ENCODE measurements at regions not wholly inside any gene's neighbourhood (a gene's known extent, or its start where the extent isn't known, plus 50 kb on each side); places are given as distances from the start of the nearest gene placed in this dataset.
"Not testable (repeated sequence)": the region's sequence is repeated elsewhere in the genome, so short reads cannot be mapped to it uniquely, and the experiment has no call there.

DNA sequence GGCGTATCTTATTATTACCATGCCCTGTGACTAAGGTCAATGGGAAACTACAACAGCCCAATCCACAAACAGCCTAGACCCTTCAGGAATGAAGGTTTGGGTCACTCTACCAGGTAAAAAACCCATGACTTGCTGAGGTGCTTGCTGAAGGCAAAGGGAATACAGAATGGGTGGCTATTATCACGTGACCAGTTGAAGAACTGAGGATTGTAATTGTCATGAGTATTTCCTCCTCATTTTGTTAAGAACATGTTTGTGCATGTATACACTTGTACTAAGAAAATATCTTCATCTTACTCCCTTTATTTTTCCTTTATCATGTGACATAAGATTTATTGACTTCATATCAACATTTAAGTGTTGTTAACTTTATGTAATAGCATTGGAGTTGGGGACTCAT, 729.2 kb upstream of the SEMA6D start:
- H3K4me1 ChIP-seq (ENCODE audit: control insufficient read depth, insufficient read depth, low read length, poor library complexity, severe bottlenecking); DNase-seq; H3K36me3 ChIP-seq (ENCODE audit: control insufficient read depth, insufficient read depth, low read length); H3K4me3 ChIP-seq (ENCODE audit: insufficient read depth, low read depth, low read length, poor library complexity, severe bottlenecking); H3K27me3 ChIP-seq (replicated peaks; ENCODE audit: control insufficient read depth, insufficient read depth, low read length, poor library complexity, severe bottlenecking); H3K9me3 ChIP-seq (ENCODE audit: control insufficient read depth, low read length); H3K27ac ChIP-seq (ENCODE audit: insufficient read depth, low read length, poor library complexity, severe bottlenecking): not testable (repeated sequence)

DNA sequence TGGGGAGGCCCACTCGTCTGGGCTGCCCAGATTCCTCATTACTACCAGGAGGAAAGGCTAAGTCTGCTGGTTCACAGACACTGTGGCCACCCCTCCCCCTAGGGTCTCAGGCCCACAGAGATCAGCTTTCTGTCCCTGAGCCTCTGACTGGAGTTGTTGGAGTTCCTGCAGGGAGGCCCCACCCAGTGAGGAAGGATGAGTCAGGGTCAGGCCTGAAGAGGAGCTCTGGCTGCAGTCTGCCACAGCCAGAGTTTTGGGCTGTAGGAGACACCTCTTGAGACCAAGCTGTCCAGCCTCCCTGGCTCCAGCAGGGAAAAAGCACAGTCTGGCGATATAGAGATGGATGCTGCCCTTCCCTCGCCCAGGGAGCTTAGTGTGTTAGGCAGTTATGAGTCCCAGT, 720.9 kb upstream of the SEMA6D start:
- H3K36me3 ChIP-seq (ENCODE audit: control insufficient read depth, insufficient read depth, low read length), result no peaks in the 10 kb centered on the region
- no peak overlapping the region for H3K27ac ChIP-seq (ENCODE audit: insufficient read depth, low read length, poor library complexity, severe bottlenecking)
- H3K27me3 ChIP-seq (replicated peaks; ENCODE audit: control insufficient read depth, insufficient read depth, low read length, poor library complexity, severe bottlenecking), result no peaks in the 10 kb centered on the region
- no peaks in the 10 kb centered on the region for H3K9me3 ChIP-seq (ENCODE audit: control insufficient read depth, low read length)
- no peak overlapping the region for H3K4me3 ChIP-seq (ENCODE audit: insufficient read depth, low read depth, low read length, poor library complexity, severe bottlenecking)
- DNase-seq, result no peak
- no peaks in the 10 kb centered on the region for H3K4me1 ChIP-seq (ENCODE audit: control insufficient read depth, insufficient read depth, low read length, poor library complexity, severe bottlenecking)

DNA sequence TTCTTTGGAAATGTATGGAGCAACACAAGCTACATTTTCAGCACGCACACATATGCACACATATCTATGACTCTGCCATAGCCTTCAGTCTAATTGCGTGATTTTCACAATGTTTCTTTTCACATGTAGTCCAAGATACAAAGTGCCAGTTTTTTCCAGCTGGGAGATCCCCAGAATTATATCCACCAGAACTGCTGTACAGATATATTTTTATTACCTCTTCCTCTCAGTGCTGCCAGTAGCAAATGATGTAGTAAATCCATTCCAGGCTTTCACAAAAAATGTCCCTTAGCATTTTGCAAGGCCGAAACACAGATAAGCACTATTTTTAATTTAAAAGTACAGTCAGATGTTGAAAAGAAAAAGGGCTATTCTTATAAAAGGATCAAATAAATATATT, 719.8 kb upstream of the SEMA6D start:
- DNase-seq, result no peak
- H3K4me1 ChIP-seq (ENCODE audit: control insufficient read depth, insufficient read depth, low read length, poor library complexity, severe bottlenecking), result no peaks in the 10 kb centered on the region
- H3K27ac ChIP-seq (ENCODE audit: insufficient read depth, low read length, poor library complexity, severe bottlenecking), result no peak overlapping the region
- no peaks in the 10 kb centered on the region for H3K36me3 ChIP-seq (ENCODE audit: control insufficient read depth, insufficient read depth, low read length)
- no peak overlapping the region for H3K4me3 ChIP-seq (ENCODE audit: insufficient read depth, low read depth, low read length, poor library complexity, severe bottlenecking)
- no peaks in the 10 kb centered on the region for H3K9me3 ChIP-seq (ENCODE audit: control insufficient read depth, low read length)
- H3K27me3 ChIP-seq (replicated peaks; ENCODE audit: control insufficient read depth, insufficient read depth, low read length, poor library complexity, severe bottlenecking), result no peaks in the 10 kb centered on the region

DNA sequence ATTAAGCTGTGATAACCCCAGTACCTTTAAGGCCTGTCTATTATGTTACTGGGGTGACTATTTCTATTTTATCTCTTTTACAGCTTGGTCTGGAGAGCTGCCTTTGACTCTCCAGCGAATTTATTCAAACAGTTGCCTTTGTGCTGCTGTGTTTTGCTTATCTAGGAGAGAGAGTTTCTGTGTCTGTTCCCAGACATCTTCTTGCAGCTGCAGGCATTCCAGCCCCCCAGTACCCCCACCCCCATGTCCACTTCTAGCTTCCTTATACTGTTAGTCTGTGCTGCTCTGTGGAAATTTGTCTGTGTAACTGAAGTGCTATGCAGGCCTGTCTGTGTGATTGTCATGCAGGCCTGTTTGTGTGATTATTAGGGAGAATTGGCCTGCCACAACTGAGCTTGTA, 713.7 kb upstream of the SEMA6D start:
- Histone ChIP-seq H3K4me1 (ENCODE audit: control insufficient read depth, insufficient read depth, low read length, poor library complexity, severe bottlenecking) (no peaks in the 10 kb centered on the region), H3K27me3 (replicated peaks; ENCODE audit: control insufficient read depth, insufficient read depth, low read length, poor library complexity, severe bottlenecking) (no peaks in the 10 kb centered on the region), H3K36me3 (ENCODE audit: control insufficient read depth, insufficient read depth, low read length) (no peaks in the 10 kb centered on the region), H3K4me3 (ENCODE audit: insufficient read depth, low read depth, low read length, poor library complexity, severe bottlenecking) (no peak overlapping the region), H3K9me3 (ENCODE audit: control insufficient read depth, low read length) (no peaks in the 10 kb centered on the region), H3K27ac (ENCODE audit: insufficient read depth, low read length, poor library complexity, severe bottlenecking) (no peak overlapping the region)
- DNase-seq, result no peak

DNA sequence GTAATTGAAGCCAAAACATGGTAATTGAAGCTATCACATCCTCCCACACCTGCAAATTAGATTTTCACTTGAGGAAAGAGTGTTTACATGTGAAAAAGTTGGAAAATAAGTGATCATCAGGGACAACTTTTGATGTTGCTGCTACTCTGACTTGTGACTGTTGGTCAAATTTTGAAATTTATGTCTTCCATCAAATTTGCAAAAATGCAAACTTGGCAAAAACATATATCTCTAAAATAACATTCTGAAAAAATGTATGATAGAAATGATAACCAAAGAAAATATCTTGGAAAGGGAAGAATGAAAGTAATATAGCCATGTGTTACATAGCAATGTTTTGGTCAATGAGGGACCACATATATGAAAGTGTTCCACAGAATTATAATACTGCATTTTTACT, 703.9 kb upstream of the SEMA6D start:
- Histone ChIP-seq H3K4me3 (ENCODE audit: insufficient read depth, low read depth, low read length, poor library complexity, severe bottlenecking) (no peak overlapping the region), H3K27ac (ENCODE audit: insufficient read depth, low read length, poor library complexity, severe bottlenecking) (no peak overlapping the region)

DNA sequence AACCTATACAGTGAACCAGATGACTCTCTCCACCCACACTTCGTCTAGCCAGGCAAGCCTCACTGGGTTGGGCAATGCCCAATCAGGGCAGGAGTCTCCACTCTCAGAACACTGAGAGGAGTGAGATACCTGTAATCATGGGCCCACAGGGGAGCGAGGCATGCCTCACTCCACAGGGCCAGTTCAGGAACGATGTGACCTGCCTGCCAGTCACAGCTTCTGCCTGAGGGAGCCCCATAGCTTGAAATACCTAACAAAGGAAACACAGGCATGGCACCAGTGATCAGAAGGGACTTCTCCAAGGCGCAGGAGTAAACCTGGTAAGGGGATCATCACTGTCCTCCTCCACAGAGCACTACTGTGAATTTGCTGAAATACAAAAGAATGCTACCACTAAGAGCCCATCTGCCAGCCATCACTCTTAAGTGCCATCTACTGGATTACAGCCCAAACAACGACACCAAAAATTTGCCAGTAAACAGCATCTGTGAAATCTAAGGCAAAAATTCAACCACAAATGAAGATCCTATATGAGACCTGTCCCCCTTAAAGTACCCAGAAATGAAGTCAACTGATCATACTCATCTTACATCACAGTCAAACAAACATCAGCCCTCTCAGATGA, 689.9 kb upstream of the SEMA6D start:
- no peaks in the 10 kb centered on the region for H3K36me3 ChIP-seq (ENCODE audit: control insufficient read depth, insufficient read depth, low read length)
- H3K27ac ChIP-seq (ENCODE audit: insufficient read depth, low read length, poor library complexity, severe bottlenecking), result no peak overlapping the region
- DNase-seq, result no peak
- no peaks in the 10 kb centered on the region for H3K4me1 ChIP-seq (ENCODE audit: control insufficient read depth, insufficient read depth, low read length, poor library complexity, severe bottlenecking)
- H3K4me3 ChIP-seq (ENCODE audit: insufficient read depth, low read depth, low read length, poor library complexity, severe bottlenecking), result no peak overlapping the region
- H3K27me3 ChIP-seq (replicated peaks; ENCODE audit: control insufficient read depth, insufficient read depth, low read length, poor library complexity, severe bottlenecking), result no peaks in the 10 kb centered on the region
- no peaks in the 10 kb centered on the region for H3K9me3 ChIP-seq (ENCODE audit: control insufficient read depth, low read length)

More for the DNA sequence above, 703.9 kb upstream of the SEMA6D start:
- Histone ChIP-seq H3K9me3 (ENCODE audit: control insufficient read depth, low read length) (no peaks in the 10 kb centered on the region), H3K36me3 (ENCODE audit: control insufficient read depth, insufficient read depth, low read length) (no peaks in the 10 kb centered on the region), H3K27me3 (replicated peaks; ENCODE audit: control insufficient read depth, insufficient read depth, low read length, poor library complexity, severe bottlenecking) (no peaks in the 10 kb centered on the region), H3K4me1 (ENCODE audit: control insufficient read depth, insufficient read depth, low read length, poor library complexity, severe bottlenecking) (no peaks in the 10 kb centered on the region)
- DNase-seq, result no peak

DNA sequence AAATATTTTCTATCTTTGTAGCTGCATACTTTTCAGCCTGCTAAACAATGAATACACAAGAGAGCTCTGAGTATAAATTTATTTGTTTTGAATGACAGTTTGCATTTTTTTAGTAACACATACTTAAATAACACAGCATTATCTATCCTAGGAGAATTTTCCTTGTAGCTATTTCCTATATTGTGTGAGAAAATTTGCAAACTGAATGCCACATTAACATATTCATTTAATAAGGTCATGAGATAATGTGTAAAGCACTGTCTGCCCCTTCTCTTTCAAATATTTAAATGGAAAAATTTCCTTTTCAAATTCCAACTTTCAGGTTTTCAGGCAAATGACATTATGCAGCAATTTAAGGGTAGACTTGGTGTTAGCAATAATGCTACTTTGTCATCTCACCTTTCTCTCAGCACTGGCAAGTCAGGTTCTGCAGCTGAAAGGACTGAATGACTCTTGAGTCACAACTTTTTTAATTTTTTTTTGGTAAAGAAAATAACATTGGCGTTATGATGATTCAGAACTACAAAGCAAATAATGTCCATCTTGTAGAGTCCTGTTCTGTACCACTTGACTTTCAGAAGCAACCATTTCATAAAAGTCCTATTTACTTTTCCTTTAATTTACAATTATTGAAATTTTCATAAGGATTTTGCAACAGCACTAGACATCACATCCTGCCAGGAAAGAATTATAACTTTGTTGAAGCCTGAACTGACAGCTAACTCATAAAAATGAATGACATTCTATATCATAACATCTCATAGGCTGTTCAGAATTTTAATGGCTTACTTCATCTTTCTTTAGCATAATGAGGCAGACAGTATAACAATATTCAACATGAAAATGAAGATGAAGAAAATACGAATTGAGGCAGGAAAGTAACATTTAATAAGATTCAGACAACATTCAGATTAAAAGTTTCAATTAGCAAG, 681.6 kb upstream of the SEMA6D start:
- Histone ChIP-seq H3K36me3 (ENCODE audit: control insufficient read depth, insufficient read depth, low read length) (no peaks in the 10 kb centered on the region), H3K4me3 (ENCODE audit: insufficient read depth, low read depth, low read length, poor library complexity, severe bottlenecking) (no peak overlapping the region), H3K4me1 (ENCODE audit: control insufficient read depth, insufficient read depth, low read length, poor library complexity, severe bottlenecking) (no peaks in the 10 kb centered on the region), H3K9me3 (ENCODE audit: control insufficient read depth, low read length) (peaks cover 3% of the 10 kb centered on the region), H3K27me3 (replicated peaks; ENCODE audit: control insufficient read depth, insufficient read depth, low read length, poor library complexity, severe bottlenecking) (no peaks in the 10 kb centered on the region), H3K27ac (ENCODE audit: insufficient read depth, low read length, poor library complexity, severe bottlenecking) (no peak overlapping the region)
- no peak for DNase-seq

DNA sequence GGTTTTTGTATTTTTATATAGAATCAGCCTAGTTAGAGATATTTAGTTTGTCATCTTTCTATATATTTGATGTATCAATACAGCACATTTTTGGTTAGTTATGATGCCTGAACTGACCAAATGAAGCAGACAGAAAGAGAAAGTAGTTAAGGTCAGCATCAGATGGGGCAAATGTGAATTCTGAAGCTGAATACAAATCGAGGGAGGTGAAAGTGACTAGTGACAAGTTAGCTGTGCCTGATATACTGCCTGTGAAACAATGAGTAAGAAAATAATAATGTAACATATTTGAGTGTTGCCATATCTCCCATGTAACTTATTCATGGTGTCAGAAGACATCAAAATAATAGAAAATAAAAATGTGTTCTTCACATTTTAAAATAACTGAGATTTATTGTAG, 680.3 kb upstream of the SEMA6D start:
- no peak for DNase-seq

DNA sequence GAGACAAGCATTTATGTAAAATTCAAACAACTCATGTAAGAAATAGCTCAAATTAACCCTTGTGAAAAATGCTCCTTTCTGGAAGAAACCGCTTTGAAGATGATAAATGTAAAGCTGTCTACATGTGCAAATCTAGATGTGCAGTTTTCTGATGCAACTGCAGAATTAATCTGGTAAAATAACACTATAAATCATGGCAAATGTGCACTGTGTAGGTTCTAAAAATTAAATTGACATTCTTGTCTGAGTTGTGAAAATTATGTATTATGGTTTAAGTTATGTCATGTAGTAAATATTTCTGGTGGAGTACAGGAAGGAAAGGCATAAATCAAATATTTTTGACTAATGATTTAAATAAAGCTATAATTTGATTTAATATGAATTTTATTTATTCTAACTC, 678.1 kb upstream of the SEMA6D start:
- no peaks in the 10 kb centered on the region for H3K27me3 ChIP-seq (replicated peaks; ENCODE audit: control insufficient read depth, insufficient read depth, low read length, poor library complexity, severe bottlenecking)
- H3K4me3 ChIP-seq (ENCODE audit: insufficient read depth, low read depth, low read length, poor library complexity, severe bottlenecking), result no peak overlapping the region
- DNase-seq, result no peak
- no peaks in the 10 kb centered on the region for H3K4me1 ChIP-seq (ENCODE audit: control insufficient read depth, insufficient read depth, low read length, poor library complexity, severe bottlenecking)
- no peaks in the 10 kb centered on the region for H3K36me3 ChIP-seq (ENCODE audit: control insufficient read depth, insufficient read depth, low read length)
- no peaks in the 10 kb centered on the region for H3K9me3 ChIP-seq (ENCODE audit: control insufficient read depth, low read length)
- no peak overlapping the region for H3K27ac ChIP-seq (ENCODE audit: insufficient read depth, low read length, poor library complexity, severe bottlenecking)

More for the DNA sequence above, 680.3 kb upstream of the SEMA6D start:
- Histone ChIP-seq H3K27me3 (replicated peaks; ENCODE audit: control insufficient read depth, insufficient read depth, low read length, poor library complexity, severe bottlenecking) (no peaks in the 10 kb centered on the region), H3K27ac (ENCODE audit: insufficient read depth, low read length, poor library complexity, severe bottlenecking) (no peak overlapping the region), H3K36me3 (ENCODE audit: control insufficient read depth, insufficient read depth, low read length) (no peaks in the 10 kb centered on the region), H3K4me3 (ENCODE audit: insufficient read depth, low read depth, low read length, poor library complexity, severe bottlenecking) (no peak overlapping the region), H3K9me3 (ENCODE audit: control insufficient read depth, low read length) (peaks cover 3% of the 10 kb centered on the region), H3K4me1 (ENCODE audit: control insufficient read depth, insufficient read depth, low read length, poor library complexity, severe bottlenecking) (no peaks in the 10 kb centered on the region)

DNA sequence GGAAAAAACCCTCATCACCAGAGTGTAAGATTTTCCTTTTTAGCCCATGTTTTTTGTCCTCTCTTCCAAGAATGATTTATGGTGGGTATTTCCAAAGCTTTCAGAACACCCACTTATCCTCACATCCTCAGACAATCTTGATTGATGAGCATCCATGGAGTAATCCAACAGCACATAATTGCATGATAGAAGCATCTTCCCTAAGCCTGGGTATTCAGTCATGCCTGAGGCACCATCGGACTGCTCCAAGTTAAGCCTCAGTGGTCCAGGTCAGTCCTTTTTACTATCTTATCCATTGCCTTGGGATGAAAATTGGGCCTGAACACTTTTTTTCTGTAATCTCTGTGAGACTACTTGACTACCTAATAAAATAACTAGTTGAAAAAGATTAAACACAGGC, 676.0 kb upstream of the SEMA6D start:
- Histone ChIP-seq H3K27me3 (replicated peaks; ENCODE audit: control insufficient read depth, insufficient read depth, low read length, poor library complexity, severe bottlenecking) (no peaks in the 10 kb centered on the region), H3K9me3 (ENCODE audit: control insufficient read depth, low read length) (no peaks in the 10 kb centered on the region), H3K4me1 (ENCODE audit: control insufficient read depth, insufficient read depth, low read length, poor library complexity, severe bottlenecking) (no peaks in the 10 kb centered on the region), H3K27ac (ENCODE audit: insufficient read depth, low read length, poor library complexity, severe bottlenecking) (no peak overlapping the region), H3K36me3 (ENCODE audit: control insufficient read depth, insufficient read depth, low read length) (no peaks in the 10 kb centered on the region), H3K4me3 (ENCODE audit: insufficient read depth, low read depth, low read length, poor library complexity, severe bottlenecking) (no peak overlapping the region)
- DNase-seq, result no peak
